Endothelial cell of umbilical vein (primary cell): ENCODE measurements at regions not wholly inside any gene's neighbourhood (a gene's known extent, or its start where the extent isn't known, plus 50 kb on each side); places are given as distances from the start of the nearest gene placed in this dataset.

ENCODE experiments used
- BruUV-seq: library from RNA; stranded (reverse); fragments of 400-500 nt; replicated peaks from 2 replicates; lab custom pipeline; 2021; lab: Mats Ljungman, UMichigan
- CTCF ChIA-PET: fragments of 300-600, 350-600 bp; sonication (Branson Sonifier 250); formaldehyde crosslinking; loops from one replicate; lab custom pipeline; 2021; ENCODE audit warnings: antibody characterized with exemption, inconsistent platforms; lab: Charles Lee
- POLR2A ChIA-PET: fragments of 300-600, 350-600 bp; sonication (Branson Sonifier 250); formaldehyde crosslinking; loops from one replicate; lab custom pipeline; 2021; ENCODE audit warnings: antibody characterized with exemption, inconsistent platforms; lab: Charles Lee
- DNase-seq: peaks from one replicate; pipeline ENCODE4 v3.0.0-alpha.2; 2011; ENCODE audit warnings: low read depth, low spot score
- FAIRE-seq: peaks from 2 replicates; lab custom pipeline; 2011; peaks lifted over from hg19 to GRCh38; lab: Jason Lieb, UNC
- H2AFZ ChIP-seq: 2 replicates; pipeline ENCODE4 v1.6.0; 2012; ENCODE audit warnings: low read depth, low read length, control low read depth, inconsistent platforms
- H3K27ac ChIP-seq: 2 replicates; pipeline ENCODE4 v1.5.1; 2011; ENCODE audit warnings: low read depth, mild to moderate bottlenecking, control low read depth, low read length, moderate library complexity; ENCODE audit not compliant: insufficient read depth
- H3K27me3 ChIP-seq, 2 experiments: 2 replicates each; pipeline versions ENCODE4 v1.6.0 to v1.6.1; 2011; ENCODE audit warnings: low read length in 2 of 2, mixed read lengths in 1 of 2; ENCODE audit not compliant: control insufficient read depth in 2 of 2, insufficient read depth in 2 of 2
- H3K36me3 ChIP-seq, 2 experiments: 2 replicates in 1 of 2; 3 replicates in 1 of 2; pipeline ENCODE4 v1.5.1; 2011; ENCODE audit warnings: low read length in 2 of 2, mild to moderate bottlenecking in 1 of 2, moderate library complexity in 1 of 2; ENCODE audit not compliant: control insufficient read depth in 2 of 2, insufficient read depth in 2 of 2; ENCODE audit errors: extremely low read depth in 1 of 2
- H3K4me1 ChIP-seq: 3 replicates; pipeline ENCODE4 v1.5.1; 2011; ENCODE audit warnings: mild to moderate bottlenecking, low read length; ENCODE audit not compliant: control insufficient read depth, insufficient read depth; ENCODE audit errors: extremely low read depth
- H3K4me2 ChIP-seq: 2 replicates; pipeline ENCODE4 v1.6.1; 2011; ENCODE audit warnings: low read length, control low read depth, mixed read lengths; ENCODE audit not compliant: insufficient read depth
- H3K4me3 ChIP-seq, 3 experiments: fragments of 200-600 bp in 1 of 3; sonication (generic), shearing (Covaris generic) in 1 of 3; replicated peaks in 1 of 3; 2 replicates each; pipeline ENCODE4 v1.5.1; 2011 to 2016; ENCODE audit warnings: control low read depth in 3 of 3, low read length in 3 of 3, mild to moderate bottlenecking in 2 of 3, inconsistent platforms in 1 of 3, low read depth in 1 of 3, moderate library complexity in 1 of 3; ENCODE audit not compliant: insufficient read depth in 1 of 3
- H3K79me2 ChIP-seq: 2 replicates; pipeline ENCODE4 v1.6.0; 2012; ENCODE audit warnings: low read length, inconsistent platforms; ENCODE audit not compliant: control insufficient read depth, insufficient read depth
- H3K9ac ChIP-seq: replicated peaks from 2 replicates; pipeline ENCODE3; 2011; ENCODE audit warnings: low read length, control low read depth; ENCODE audit not compliant: insufficient read depth; ENCODE audit errors: extremely low read depth
- H3K9me1 ChIP-seq: replicated peaks from 3 replicates; pipeline ENCODE4 v1.6.0; 2011; ENCODE audit warnings: mild to moderate bottlenecking, low read length; ENCODE audit not compliant: control insufficient read depth, insufficient read depth; ENCODE audit errors: extremely low read depth
- H3K9me3 ChIP-seq: replicated peaks from 2 replicates; pipeline ENCODE4 v1.5.1; 2012; ENCODE audit warnings: low read length, inconsistent platforms; ENCODE audit not compliant: control insufficient read depth, insufficient read depth
- H4K20me1 ChIP-seq: replicated peaks from 2 replicates; pipeline ENCODE3; 2011; ENCODE audit warnings: mild to moderate bottlenecking, low read length; ENCODE audit not compliant: control insufficient read depth, insufficient read depth; ENCODE audit errors: extremely low read depth
- FOS ChIP-seq: IDR thresholded peaks from 2 replicates; pipeline ENCODE4 v1.6.1; 2011; ENCODE audit warnings: mild to moderate bottlenecking, low read length, moderate library complexity, borderline replicate concordance; ENCODE audit not compliant: insufficient read depth
- GATA2 ChIP-seq: IDR thresholded peaks from 2 replicates; pipeline ENCODE4 v1.7.0; 2011; ENCODE audit warnings: low read depth, mild to moderate bottlenecking, moderate library complexity, mixed read lengths, low read length; ENCODE audit not compliant: insufficient read length, insufficient read depth
- JUN ChIP-seq: IDR thresholded peaks from 2 replicates; pipeline ENCODE4 v1.6.1; 2011; ENCODE audit warnings: borderline replicate concordance, low read depth; ENCODE audit not compliant: insufficient read length, insufficient read depth
- MAX ChIP-seq: IDR thresholded peaks from 2 replicates; pipeline ENCODE4 v1.6.1; 2011; ENCODE audit not compliant: insufficient read depth, insufficient read length
- MYC ChIP-seq: IDR thresholded peaks from one replicate; pipeline ENCODE4 v1.6.1; 2011; ENCODE audit warnings: mild to moderate bottlenecking, low read depth, low read length
- POLR2A ChIP-seq: IDR thresholded peaks from 2 replicates; pipeline ENCODE4 v1.6.1; 2012; ENCODE audit warnings: low read depth, mild to moderate bottlenecking, control low read depth, low read length
- POLR2AphosphoS5 ChIP-seq: IDR thresholded peaks from 2 replicates; pipeline ENCODE4 v1.6.1; 2012; ENCODE audit warnings: low read depth, mild to moderate bottlenecking, control low read depth, low read length, moderate library complexity; ENCODE audit not compliant: insufficient read depth
- dilution Hi-C: fragments of 300-500 bp; cut with MboI; formaldehyde crosslinking; loops from one replicate; pipeline ENCODE4 v1.15.0; 2019; ENCODE audit warnings: low sequenced_read_pairs; ENCODE audit not compliant: extremely low pct_ligation_motif_present
- intact Hi-C: fragments of 100-400 bp; cut with micrococcal nuclease; formaldehyde crosslinking; loops from one replicate; pipeline ENCODE4 v1.10.0; 2022
- TF ChIP-seq, protein P1 (sequence below), 2 donors: IDR thresholded peaks; 1 replicate in 1 of 2; 2 replicates in 1 of 2; pipeline ENCODE4 v1.5.1; 2011; ENCODE audit warnings: low read length in 2 of 2, mild to moderate bottlenecking in 2 of 2, moderate library complexity in 2 of 2, control low read depth in 1 of 2, inconsistent platforms in 1 of 2, low read depth in 1 of 2; ENCODE audit not compliant: insufficient read depth in 1 of 2; ENCODE audit errors: extremely low read depth in 1 of 2

DNA sequence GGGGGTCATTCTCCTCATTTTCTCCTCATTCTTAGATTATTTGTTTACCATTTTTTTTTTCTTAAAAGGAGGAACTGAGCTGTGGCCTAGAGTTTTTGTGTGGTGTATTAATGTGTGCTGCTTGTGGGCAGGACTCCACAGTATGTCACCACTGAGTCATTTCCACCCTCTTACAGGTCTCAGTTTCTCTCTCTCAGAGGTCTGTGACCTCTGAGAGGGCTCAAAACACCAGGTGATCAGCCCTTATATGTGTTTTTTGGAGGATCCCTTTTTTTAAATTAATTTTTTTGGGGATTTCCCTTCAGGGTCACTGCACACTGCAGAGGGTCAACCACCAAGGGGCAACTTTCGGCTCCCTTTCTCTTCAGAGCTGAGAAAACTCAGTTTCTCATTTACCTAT, 166.4 kb downstream of the SUCNR1 start:
- Histone ChIP-seq H3K36me3 (no peaks in the 10 kb centered on the region), H3K79me2 (no peaks in the 10 kb centered on the region), H3K9me3 (no peaks in the 10 kb centered on the region), H3K9me1 (no peaks in the 10 kb centered on the region), H3K4me1 (peaks cover 4% of the 10 kb centered on the region), H3K9ac (no peak overlapping the region), H2AFZ (no peak overlapping the region), H3K4me2 (no peak overlapping the region), H3K27ac (no peak overlapping the region), H3K4me3 (no peak overlapping the region), H4K20me1 (no peaks in the 10 kb centered on the region), H3K27me3 (no peaks in the 10 kb centered on the region)
- no peak for FAIRE-seq
- TF ChIP-seq JUN (no peak), FOS (no peak)
- intact Hi-C loops (no loop called here), dilution Hi-C loops (no loop called here)
- BruUV-seq: no TSS peak
- no peak for DNase-seq
- ChIA-PET POLR2A (no interaction called here), CTCF (interaction anchor here (1.1 kb wide), 1 partner anchor 10 kb away, joined by 3 read pairs; no protein-coding TSS in a partner anchor)

GRCh38 chr3:152040319-152040718, 166.9 kb downstream of the SUCNR1 start:
- Histone ChIP-seq H3K9me3 (no peaks in the 10 kb centered on the region), H3K27me3 (no peaks in the 10 kb centered on the region), H3K9me1 (no peaks in the 10 kb centered on the region), H3K4me2 (no peak overlapping the region), H3K4me1 (peaks cover 4% of the 10 kb centered on the region), H3K4me3 (no peak overlapping the region), H2AFZ (peak overlapping the region; percentile 44), H4K20me1 (no peaks in the 10 kb centered on the region), H3K36me3 (no peaks in the 10 kb centered on the region), H3K9ac (no peak overlapping the region), H3K27ac (no peak overlapping the region), H3K79me2 (no peaks in the 10 kb centered on the region)
- no TSS peak for BruUV-seq
- ChIA-PET CTCF (interaction anchor here (1.1 kb wide), 1 partner anchor 10 kb away, joined by 3 read pairs; no protein-coding TSS in a partner anchor), POLR2A (no interaction called here)
- dilution Hi-C loops (no loop called here), intact Hi-C loops (no loop called here)
- no peak for TF ChIP-seq MYC
- no peak for TF ChIP-seq JUN
- TF ChIP-seq POLR2A: no peak
- TF ChIP-seq GATA2: no peak
- TF ChIP-seq POLR2AphosphoS5: no peak
- TF ChIP-seq, protein P1, sequence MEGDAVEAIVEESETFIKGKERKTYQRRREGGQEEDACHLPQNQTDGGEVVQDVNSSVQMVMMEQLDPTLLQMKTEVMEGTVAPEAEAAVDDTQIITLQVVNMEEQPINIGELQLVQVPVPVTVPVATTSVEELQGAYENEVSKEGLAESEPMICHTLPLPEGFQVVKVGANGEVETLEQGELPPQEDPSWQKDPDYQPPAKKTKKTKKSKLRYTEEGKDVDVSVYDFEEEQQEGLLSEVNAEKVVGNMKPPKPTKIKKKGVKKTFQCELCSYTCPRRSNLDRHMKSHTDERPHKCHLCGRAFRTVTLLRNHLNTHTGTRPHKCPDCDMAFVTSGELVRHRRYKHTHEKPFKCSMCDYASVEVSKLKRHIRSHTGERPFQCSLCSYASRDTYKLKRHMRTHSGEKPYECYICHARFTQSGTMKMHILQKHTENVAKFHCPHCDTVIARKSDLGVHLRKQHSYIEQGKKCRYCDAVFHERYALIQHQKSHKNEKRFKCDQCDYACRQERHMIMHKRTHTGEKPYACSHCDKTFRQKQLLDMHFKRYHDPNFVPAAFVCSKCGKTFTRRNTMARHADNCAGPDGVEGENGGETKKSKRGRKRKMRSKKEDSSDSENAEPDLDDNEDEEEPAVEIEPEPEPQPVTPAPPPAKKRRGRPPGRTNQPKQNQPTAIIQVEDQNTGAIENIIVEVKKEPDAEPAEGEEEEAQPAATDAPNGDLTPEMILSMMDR (IDR thresholded peaks at IDR 0.05; ENCODE audit: extremely low read depth in 1 of 2, insufficient read depth in 1 of 2, low read depth in 1 of 2, low read length in 2 of 2): no peak
- no peak for TF ChIP-seq FOS
- TF ChIP-seq MAX: no peak
- DNase-seq (no peak), FAIRE-seq (no peak)
